ENCODE measurements at regions not wholly inside any gene's neighbourhood (a gene's known extent, or its start where the extent isn't known, plus 50 kb on each side); places are given as distances from the start of the nearest gene placed in this dataset.

GRCh38 chr12:102596687-102597086 lies 116.3 kb upstream of the IGF1 start:
- TF ChIP-seq EZH2 (IDR thresholded peaks at IDR 0.05; ENCODE audit: borderline replicate concordance, low read length) = no peak
- TF ChIP-seq CTCF (IDR thresholded peaks at IDR 0.05; ENCODE audit: low read length) = no peak
- no peaks in the 10 kb centered on the region for H4K20me1 ChIP-seq (ENCODE audit: insufficient read depth, low read length)
- no peaks in the 10 kb centered on the region for H3K9me2 ChIP-seq (ENCODE audit: low read depth, low read length)

GRCh38 chr12:102596031-102596430 lies 115.7 kb upstream of the IGF1 start:
- H3K36me3 ChIP-seq (ENCODE audit: insufficient read depth, low read length) = no peaks in the 10 kb centered on the region
- no peak overlapping the region for H3K27ac ChIP-seq (ENCODE audit: low read depth, low read length, poor library complexity, severe bottlenecking)
- no peak overlapping the region for H3K9ac ChIP-seq (ENCODE audit: low read length)
- H3K27me3 ChIP-seq (ENCODE audit: insufficient read depth, low read length) = no peaks in the 10 kb centered on the region
- H3F3A ChIP-seq (ENCODE audit: insufficient read depth, low read length) = no peaks in the 10 kb centered on the region
- H3K9me2 ChIP-seq (ENCODE audit: low read depth, low read length) = no peaks in the 10 kb centered on the region
- H3K79me2 ChIP-seq (ENCODE audit: insufficient read depth, low read length) = no peaks in the 10 kb centered on the region
- no peak overlapping the region for H2AFZ ChIP-seq (ENCODE audit: low read length)
- H3K4me3 ChIP-seq (ENCODE audit: low read depth, low read length, poor library complexity, severe bottlenecking) = no peak overlapping the region
- no peak for TF ChIP-seq CTCF (IDR thresholded peaks at IDR 0.05; ENCODE audit: low read length)
- no peak for TF ChIP-seq EZH2 (IDR thresholded peaks at IDR 0.05; ENCODE audit: borderline replicate concordance, low read length)
- H3K9me3 ChIP-seq (ENCODE audit: low read length) = no peaks in the 10 kb centered on the region
- no peaks in the 10 kb centered on the region for H3K4me1 ChIP-seq (ENCODE audit: insufficient read depth, low read length, severe bottlenecking)
- no peak overlapping the region for H3K4me2 ChIP-seq (ENCODE audit: low read length)
- no peaks in the 10 kb centered on the region for H4K20me1 ChIP-seq (ENCODE audit: insufficient read depth, low read length)

More at GRCh38 chr12:102596687-102597086, 116.3 kb upstream of the IGF1 start:
- H3K9me3 ChIP-seq (ENCODE audit: low read length) = no peaks in the 10 kb centered on the region
- no peaks in the 10 kb centered on the region for H3F3A ChIP-seq (ENCODE audit: insufficient read depth, low read length)
- no peak overlapping the region for H3K4me2 ChIP-seq (ENCODE audit: low read length)
- no peak overlapping the region for H3K9ac ChIP-seq (ENCODE audit: low read length)
- H3K27ac ChIP-seq (ENCODE audit: low read depth, low read length, poor library complexity, severe bottlenecking) = no peak overlapping the region
- H2AFZ ChIP-seq (ENCODE audit: low read length) = no peak overlapping the region
- no peaks in the 10 kb centered on the region for H3K4me1 ChIP-seq (ENCODE audit: insufficient read depth, low read length, severe bottlenecking)
- H3K36me3 ChIP-seq (ENCODE audit: insufficient read depth, low read length) = no peaks in the 10 kb centered on the region
- no peak overlapping the region for H3K4me3 ChIP-seq (ENCODE audit: low read depth, low read length, poor library complexity, severe bottlenecking)
- H3K79me2 ChIP-seq (ENCODE audit: insufficient read depth, low read length) = no peaks in the 10 kb centered on the region
- no peaks in the 10 kb centered on the region for H3K27me3 ChIP-seq (ENCODE audit: insufficient read depth, low read length)

GRCh38 chr12:102595315-102595714 lies 115.0 kb upstream of the IGF1 start:
- H3F3A ChIP-seq (ENCODE audit: insufficient read depth, low read length) = no peaks in the 10 kb centered on the region
- no peak overlapping the region for H3K9ac ChIP-seq (ENCODE audit: low read length)
- no peaks in the 10 kb centered on the region for H4K20me1 ChIP-seq (ENCODE audit: insufficient read depth, low read length)
- no peak overlapping the region for H3K27ac ChIP-seq (ENCODE audit: low read depth, low read length, poor library complexity, severe bottlenecking)
- no peak overlapping the region for H3K4me2 ChIP-seq (ENCODE audit: low read length)
- H3K79me2 ChIP-seq (ENCODE audit: insufficient read depth, low read length) = no peaks in the 10 kb centered on the region
- no peak overlapping the region for H3K4me3 ChIP-seq (ENCODE audit: low read depth, low read length, poor library complexity, severe bottlenecking)
- no peaks in the 10 kb centered on the region for H3K4me1 ChIP-seq (ENCODE audit: insufficient read depth, low read length, severe bottlenecking)
- TF ChIP-seq CTCF (IDR thresholded peaks at IDR 0.05; ENCODE audit: low read length) = no peak
- TF ChIP-seq EZH2 (IDR thresholded peaks at IDR 0.05; ENCODE audit: borderline replicate concordance, low read length) = no peak
- H3K27me3 ChIP-seq (ENCODE audit: insufficient read depth, low read length) = no peaks in the 10 kb centered on the region
- no peaks in the 10 kb centered on the region for H3K9me2 ChIP-seq (ENCODE audit: low read depth, low read length)
- H3K36me3 ChIP-seq (ENCODE audit: insufficient read depth, low read length) = no peaks in the 10 kb centered on the region
- H3K9me3 ChIP-seq (ENCODE audit: low read length) = no peaks in the 10 kb centered on the region
- H2AFZ ChIP-seq (ENCODE audit: low read length) = no peak overlapping the region
